ENCODE measurements at regions not wholly inside any gene's neighbourhood (a gene's known extent, or its start where the extent isn't known, plus 50 kb on each side); places are given as distances from the start of the nearest gene placed in this dataset.

DNA sequence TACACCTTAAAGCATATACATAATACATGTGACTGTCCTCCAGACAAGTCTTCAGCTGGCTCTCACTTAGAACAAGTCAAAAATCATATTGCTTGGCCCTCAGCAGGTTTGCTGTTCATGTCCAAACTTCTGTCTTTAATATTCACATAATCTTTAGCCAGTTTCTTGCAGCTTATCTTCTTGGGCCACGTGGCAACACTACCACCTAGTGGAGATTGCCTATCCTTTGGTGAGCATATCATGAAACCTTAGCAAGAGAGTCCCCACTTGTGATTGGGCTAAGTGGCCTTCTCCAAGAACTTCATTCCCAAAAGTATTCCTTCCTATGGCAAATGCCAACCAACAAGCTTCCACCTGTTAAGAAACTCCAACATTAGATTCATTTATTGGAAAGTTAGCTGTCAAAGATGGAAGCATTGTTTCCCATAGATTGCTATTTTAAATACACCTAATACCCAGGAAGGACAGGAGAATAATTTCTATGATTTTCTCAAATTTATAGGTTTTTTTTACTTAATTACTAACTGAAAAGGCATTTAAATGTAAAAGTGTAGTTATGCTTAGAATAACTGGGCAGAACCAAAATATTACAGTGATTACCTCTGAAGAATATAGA is 231.9 kb upstream of the INTU start:
- TF ChIP-seq, protein P1, sequence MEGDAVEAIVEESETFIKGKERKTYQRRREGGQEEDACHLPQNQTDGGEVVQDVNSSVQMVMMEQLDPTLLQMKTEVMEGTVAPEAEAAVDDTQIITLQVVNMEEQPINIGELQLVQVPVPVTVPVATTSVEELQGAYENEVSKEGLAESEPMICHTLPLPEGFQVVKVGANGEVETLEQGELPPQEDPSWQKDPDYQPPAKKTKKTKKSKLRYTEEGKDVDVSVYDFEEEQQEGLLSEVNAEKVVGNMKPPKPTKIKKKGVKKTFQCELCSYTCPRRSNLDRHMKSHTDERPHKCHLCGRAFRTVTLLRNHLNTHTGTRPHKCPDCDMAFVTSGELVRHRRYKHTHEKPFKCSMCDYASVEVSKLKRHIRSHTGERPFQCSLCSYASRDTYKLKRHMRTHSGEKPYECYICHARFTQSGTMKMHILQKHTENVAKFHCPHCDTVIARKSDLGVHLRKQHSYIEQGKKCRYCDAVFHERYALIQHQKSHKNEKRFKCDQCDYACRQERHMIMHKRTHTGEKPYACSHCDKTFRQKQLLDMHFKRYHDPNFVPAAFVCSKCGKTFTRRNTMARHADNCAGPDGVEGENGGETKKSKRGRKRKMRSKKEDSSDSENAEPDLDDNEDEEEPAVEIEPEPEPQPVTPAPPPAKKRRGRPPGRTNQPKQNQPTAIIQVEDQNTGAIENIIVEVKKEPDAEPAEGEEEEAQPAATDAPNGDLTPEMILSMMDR (IDR thresholded peaks at IDR 0.05), result peak; percentile 44 to 79 (median 55)
- TF ChIP-seq EP300 (IDR thresholded peaks at IDR 0.05), result no peak
- no peak for TF ChIP-seq POLR2A (IDR thresholded peaks at IDR 0.05)
